Lung (tissue), 11 donors: ENCODE measurements at regions not wholly inside any gene's neighbourhood (a gene's known extent, or its start where the extent isn't known, plus 50 kb on each side); places are given as distances from the start of the nearest gene placed in this dataset.

ENCODE experiments used
- ATAC-seq: fragments of 200-7000 bp; cut with Tn5 transposase; one replicate; pipeline ENCODE4 v1.9.1; 2020; ENCODE audit warnings: moderate number of reproducible peaks; ENCODE audit not compliant: insufficient read depth, low FRiP score
- DNase-seq, 3 donors: peaks; one replicate each; pipeline ENCODE4 v3.0.0-alpha.2; 2013 to 2017
- H3K27ac ChIP-seq, 2 donors: one replicate each; pipeline ENCODE4 v1.5.1; 2013; ENCODE audit warnings: mild to moderate bottlenecking in 2 of 2, moderate library complexity in 2 of 2, control low read depth in 1 of 2, inconsistent platforms in 1 of 2, low read depth in 1 of 2, low read length in 1 of 2
- H3K27me3 ChIP-seq, 3 donors: one replicate each; pipeline ENCODE4 v1.5.1; 2013; ENCODE audit warnings: low read length in 2 of 3; ENCODE audit not compliant: control insufficient read depth in 3 of 3, insufficient read depth in 3 of 3
- H3K36me3 ChIP-seq, 4 donors: one replicate each; pipeline ENCODE4 v1.5.1; 2013; ENCODE audit warnings: low read length in 4 of 4, mild to moderate bottlenecking in 1 of 4, moderate library complexity in 1 of 4; ENCODE audit not compliant: control insufficient read depth in 4 of 4, insufficient read depth in 4 of 4
- H3K4me1 ChIP-seq, 5 donors: one replicate each; pipeline ENCODE4 v1.5.1; 2013; ENCODE audit warnings: low read length in 5 of 5, mild to moderate bottlenecking in 2 of 5, moderate library complexity in 1 of 5; ENCODE audit not compliant: control insufficient read depth in 5 of 5, insufficient read depth in 5 of 5
- H3K4me3 ChIP-seq: one replicate; pipeline ENCODE4 v1.5.1; 2013; ENCODE audit warnings: mild to moderate bottlenecking, control low read depth, moderate library complexity
- H3K9ac ChIP-seq, 2 donors: one replicate each; pipeline ENCODE4 v1.5.1; 2013; ENCODE audit warnings: low read length in 2 of 2, control low read depth in 1 of 2; ENCODE audit not compliant: insufficient read depth in 1 of 2
- H3K9me3 ChIP-seq, 4 donors: one replicate each; pipeline ENCODE4 v1.5.1; 2013; ENCODE audit warnings: low read length in 3 of 4, mild to moderate bottlenecking in 1 of 4, moderate library complexity in 1 of 4; ENCODE audit not compliant: control insufficient read depth in 4 of 4, insufficient read depth in 3 of 4
- CTCF ChIP-seq: IDR thresholded peaks from 2 replicates; pipeline ENCODE4 v1.5.1; 2012; ENCODE audit warnings: mild to moderate bottlenecking; ENCODE audit errors: control extremely low read depth, extremely low read depth
- WGBS, 2 donors: extraction: QIAGEN DNeasy Blood & Tissue Kit; methylation state at CpG; one replicate each; pipeline ENCODE4 v1.1.7; 2013; 5-methylcytosine and 5-hydroxymethylcytosine counted together
- donor health status: control.
- donor health status: control.
- donor health status: Bipolar disorder and iron deficiency.
- donor health status: healthy.
- donor health status: DM: yes; HTN: yes; CAD: no.

GRCh38 chr12:60066655-60067054 is 470.8 kb downstream of the SLC16A7 start:
- no peak for TF ChIP-seq CTCF
- H3K36me3 ChIP-seq: no peaks in the 10 kb centered on the region
- no peaks in the 10 kb centered on the region for H3K9me3 ChIP-seq
- no peak overlapping the region for H3K27ac ChIP-seq
- H3K4me3 ChIP-seq: no peak overlapping the region
- H3K4me1 ChIP-seq: no peaks in the 10 kb centered on the region
- H3K9ac ChIP-seq: no peak overlapping the region
- WGBS, 2 donors: 77 to 90% methylated on average over 1 of the region's 1 CpG
- ATAC-seq (no peak), DNase-seq (no peak)
- H3K27me3 ChIP-seq: no peaks in the 10 kb centered on the region

- Histone ChIP-seq H3K4me1 (no peaks in the 10 kb centered on the region), H3K9ac (no peak overlapping the region), H3K36me3 (no peaks in the 10 kb centered on the region), H3K9me3 (peaks cover 0 to 3% (median 0%) of the 10 kb centered on the region in 4 donors), H3K27ac (no peak overlapping the region), H3K27me3 (no peaks in the 10 kb centered on the region), H3K4me3 (no peak overlapping the region)
- DNase-seq (no peak), ATAC-seq (no peak)
- 85 to 95% methylated on average over 1 of the region's 1 CpG for WGBS, 2 donors
- no peak for TF ChIP-seq CTCF
Observed at GRCh38 chr12:60070552-60070951, 474.7 kb downstream of the SLC16A7 start.

- ATAC-seq (no peak), DNase-seq (no peak)
- no peak for TF ChIP-seq CTCF
- Histone ChIP-seq H3K9ac (no peak overlapping the region), H3K36me3 (no peaks in the 10 kb centered on the region), H3K4me1 (no peaks in the 10 kb centered on the region), H3K9me3 (peaks cover 0 to 3% (median 0%) of the 10 kb centered on the region in 4 donors), H3K27ac (no peak overlapping the region), H3K4me3 (no peak overlapping the region), H3K27me3 (no peaks in the 10 kb centered on the region)
- WGBS, 2 donors: 85 to 86% methylated on average over 2 of the region's 2 CpGs
Observed at GRCh38 chr12:60071759-60072191, 475.9 kb downstream of the SLC16A7 start.

- DNase-seq (no peak), ATAC-seq (no peak)
- no peak overlapping the region for H3K4me3 ChIP-seq
- peaks cover 0 to 3% (median 0%) of the 10 kb centered on the region in 4 donors for H3K9me3 ChIP-seq
- H3K9ac ChIP-seq: no peak overlapping the region
- no peaks in the 10 kb centered on the region for H3K4me1 ChIP-seq
- no peak for TF ChIP-seq CTCF
- H3K36me3 ChIP-seq: no peaks in the 10 kb centered on the region
- no peak overlapping the region for H3K27ac ChIP-seq
- no peaks in the 10 kb centered on the region for H3K27me3 ChIP-seq
Observed at GRCh38 chr12:60072911-60073310, 477.1 kb downstream of the SLC16A7 start.
